A673 (cell line): ENCODE measurements at regions not wholly inside any gene's neighbourhood (a gene's known extent, or its start where the extent isn't known, plus 50 kb on each side); places are given as distances from the start of the nearest gene placed in this dataset.

Experiments used
- CTCF ChIP-seq: fragments of 300-800, 200-600 bp; sonication (generic); conservative IDR thresholded peaks from 2 replicates; pipeline ENCODE4 v1.5.1; 2017; ENCODE audit warnings: low read depth, mild to moderate bottlenecking, antibody characterized with exemption, low read length, moderate library complexity, mixed read lengths
- EZH2 ChIP-seq: fragments of 200-600 bp; sonication (generic); IDR thresholded peaks from 2 replicates; pipeline ENCODE4 v1.6.1; 2017; ENCODE audit warnings: borderline replicate concordance, low read depth, mild to moderate bottlenecking, mixed read lengths, antibody characterized with exemption, low read length; ENCODE audit not compliant: poor library complexity, severe bottlenecking

- no peak for TF ChIP-seq CTCF
- TF ChIP-seq EZH2 = no peak
Measured at GRCh38 chr16:85532147-85532546, 81.0 kb upstream of the GSE1 start.
